ENCODE measurements at regions not wholly inside any gene's neighbourhood (a gene's known extent, or its start where the extent isn't known, plus 50 kb on each side); places are given as distances from the start of the nearest gene placed in this dataset.
"Not testable (repeated sequence)": the region's sequence is repeated elsewhere in the genome, so short reads cannot be mapped to it uniquely, and the experiment has no call there.

DNA sequence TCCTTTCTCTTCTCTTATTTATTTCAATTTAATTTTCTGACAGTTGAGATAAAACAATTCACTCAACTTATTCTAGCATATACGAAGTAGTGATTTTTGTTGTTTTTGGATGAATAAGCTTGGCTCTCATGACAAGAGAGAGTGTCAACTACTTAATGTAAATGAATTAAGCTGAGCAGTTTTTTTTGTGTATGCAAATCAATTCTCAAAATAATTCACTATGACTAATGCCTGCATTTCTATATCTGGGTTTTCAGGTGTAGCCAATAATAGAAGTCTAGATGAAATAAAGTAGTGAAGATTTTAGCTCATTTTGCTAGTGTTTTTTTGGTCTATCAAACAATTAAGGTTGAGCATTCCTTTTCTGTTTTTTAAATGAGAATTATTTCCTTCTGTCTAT is 1354.0 kb downstream of the CDH8 start:
- H3K27ac Mint-ChIP-seq: no peak overlapping the region
- no peak overlapping the region for H3K4me3 Mint-ChIP-seq
- no peaks in the 10 kb centered on the region for H3K4me1 Mint-ChIP-seq
- no peaks in the 10 kb centered on the region for H3K27me3 Mint-ChIP-seq
- ATAC-seq: no peak
- no peaks in the 10 kb centered on the region for H3K36me3 Mint-ChIP-seq (ENCODE audit: low read depth)
- peaks cover 3% of the 10 kb centered on the region for H3K9me3 ChIP-seq (ENCODE audit: control insufficient read depth, low read length, poor library complexity, severe bottlenecking)
- DNase-seq: no peak

GRCh38 chr16:60681043-60681442 is 1355.2 kb downstream of the CDH8 start:
- no peaks in the 10 kb centered on the region for H3K4me1 Mint-ChIP-seq
- DNase-seq: no peak
- no peak for ATAC-seq
- no peak overlapping the region for H3K27ac Mint-ChIP-seq
- H3K4me3 Mint-ChIP-seq: no peak overlapping the region
- no peaks in the 10 kb centered on the region for H3K36me3 Mint-ChIP-seq (ENCODE audit: low read depth)
- no peaks in the 10 kb centered on the region for H3K27me3 Mint-ChIP-seq
- H3K9me3 ChIP-seq (ENCODE audit: control insufficient read depth, low read length, poor library complexity, severe bottlenecking): no peaks in the 10 kb centered on the region

DNA sequence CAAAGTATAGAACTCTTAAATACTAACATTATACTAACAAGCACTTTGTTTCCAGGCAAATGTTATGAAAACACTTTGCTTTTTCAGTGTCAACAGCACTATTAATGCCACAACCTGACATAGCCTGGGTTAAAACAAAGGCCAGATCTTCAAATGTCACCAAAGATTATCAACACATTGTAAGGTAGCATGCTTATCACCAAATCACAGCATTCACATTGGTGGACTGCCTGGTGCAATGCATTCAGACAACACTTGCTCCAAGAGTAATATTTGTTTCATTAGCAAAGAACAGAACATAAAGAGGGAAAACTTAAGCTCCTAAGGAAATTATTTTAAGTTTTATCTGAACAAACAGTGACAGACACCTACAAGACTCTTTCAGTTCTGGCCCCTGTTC is 1361.2 kb downstream of the CDH8 start:
- no peaks in the 10 kb centered on the region for H3K36me3 Mint-ChIP-seq (ENCODE audit: low read depth)
- no peaks in the 10 kb centered on the region for H3K27me3 Mint-ChIP-seq
- no peak for DNase-seq
- H3K9me3 ChIP-seq (ENCODE audit: control insufficient read depth, low read length, poor library complexity, severe bottlenecking): no peaks in the 10 kb centered on the region
- ATAC-seq: no peak
- no peaks in the 10 kb centered on the region for H3K4me1 Mint-ChIP-seq
- no peak overlapping the region for H3K27ac Mint-ChIP-seq
- H3K4me3 Mint-ChIP-seq: no peak overlapping the region

GRCh38 chr16:60674241-60674640 is 1362.0 kb downstream of the CDH8 start:
- no peaks in the 10 kb centered on the region for H3K4me1 Mint-ChIP-seq
- H3K27me3 Mint-ChIP-seq: no peaks in the 10 kb centered on the region
- ATAC-seq (no peak), DNase-seq (no peak)
- H3K27ac Mint-ChIP-seq: no peak overlapping the region
- H3K36me3 Mint-ChIP-seq (ENCODE audit: low read depth): no peaks in the 10 kb centered on the region
- no peaks in the 10 kb centered on the region for H3K9me3 ChIP-seq (ENCODE audit: control insufficient read depth, low read length, poor library complexity, severe bottlenecking)
- H3K4me3 Mint-ChIP-seq: no peak overlapping the region

DNA sequence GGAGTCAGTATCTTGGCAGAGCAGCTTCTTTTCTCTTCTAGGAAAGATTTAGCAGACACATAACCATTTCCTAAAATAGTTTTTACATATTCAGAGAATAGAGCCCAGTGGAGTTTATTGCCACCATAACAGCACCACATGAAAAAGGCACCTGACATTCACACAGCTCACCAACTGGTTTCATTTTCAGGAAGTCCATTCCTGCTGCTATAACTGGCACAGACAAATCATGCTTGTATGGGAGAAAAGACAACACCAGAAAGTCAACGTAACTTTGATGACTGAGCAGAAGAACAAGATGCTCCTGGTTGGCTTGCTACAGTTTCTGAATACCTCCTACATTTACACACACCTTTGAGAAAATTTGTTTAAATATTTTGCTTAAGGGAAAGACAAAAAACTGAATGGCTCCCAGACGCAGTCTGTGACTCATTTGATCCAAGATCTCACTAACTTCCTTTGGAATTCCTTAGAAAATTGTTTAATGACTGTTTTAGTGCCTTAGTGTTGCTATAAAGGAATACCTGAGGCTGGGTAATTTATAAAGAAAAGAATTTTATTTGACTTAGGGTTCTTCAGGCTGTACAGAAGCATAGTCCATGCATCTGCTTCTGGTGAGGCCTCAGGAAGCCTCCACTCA is 1380.6 kb downstream of the CDH8 start:
- H3K27ac Mint-ChIP-seq: no peak overlapping the region
- H3K36me3 Mint-ChIP-seq (ENCODE audit: low read depth): no peaks in the 10 kb centered on the region
- DNase-seq: no peak

GRCh38 chr16:60651346-60651745 is 1384.9 kb downstream of the CDH8 start:
- H3K9me3 ChIP-seq (ENCODE audit: control insufficient read depth, low read length, poor library complexity, severe bottlenecking): no peaks in the 10 kb centered on the region
- no peaks in the 10 kb centered on the region for H3K4me1 Mint-ChIP-seq
- DNase-seq (no peak), ATAC-seq (no peak)
- H3K36me3 Mint-ChIP-seq (ENCODE audit: low read depth): no peaks in the 10 kb centered on the region
- no peaks in the 10 kb centered on the region for H3K27me3 Mint-ChIP-seq
- no peak overlapping the region for H3K27ac Mint-ChIP-seq
- H3K4me3 Mint-ChIP-seq: no peak overlapping the region

More for the DNA sequence above, 1380.6 kb downstream of the CDH8 start:
- no peaks in the 10 kb centered on the region for H3K27me3 Mint-ChIP-seq
- H3K4me3 Mint-ChIP-seq: no peak overlapping the region
- no peak for ATAC-seq
- H3K4me1 Mint-ChIP-seq: no peaks in the 10 kb centered on the region
- no peaks in the 10 kb centered on the region for H3K9me3 ChIP-seq (ENCODE audit: control insufficient read depth, low read length, poor library complexity, severe bottlenecking)

DNA sequence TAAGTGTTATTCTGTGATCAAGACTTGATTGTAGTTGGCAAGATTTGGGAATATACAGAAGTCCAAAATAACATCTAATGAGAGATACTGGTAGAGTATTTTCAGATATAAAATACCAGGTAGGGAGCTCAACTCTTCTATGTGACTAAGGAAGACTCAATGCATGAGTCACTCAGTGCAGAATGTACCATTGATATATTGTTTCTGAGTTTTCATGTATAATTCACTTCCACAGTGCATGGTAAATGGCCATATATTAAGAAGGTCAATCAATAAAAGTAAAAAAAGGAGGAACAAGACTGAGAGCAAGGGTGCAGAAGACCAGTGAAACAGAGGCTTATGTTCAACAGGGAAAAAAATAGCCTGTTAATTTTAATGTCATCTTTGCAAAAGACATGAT is 1387.9 kb downstream of the CDH8 start:
- DNase-seq (no peak), ATAC-seq (no peak)
- Mint-ChIP-seq H3K4me3 (no peak overlapping the region), H3K27ac (no peak overlapping the region), H3K27me3 (no peaks in the 10 kb centered on the region), H3K36me3 (ENCODE audit: low read depth) (no peaks in the 10 kb centered on the region), H3K4me1 (no peaks in the 10 kb centered on the region)
- no peaks in the 10 kb centered on the region for H3K9me3 ChIP-seq (ENCODE audit: control insufficient read depth, low read length, poor library complexity, severe bottlenecking)

DNA sequence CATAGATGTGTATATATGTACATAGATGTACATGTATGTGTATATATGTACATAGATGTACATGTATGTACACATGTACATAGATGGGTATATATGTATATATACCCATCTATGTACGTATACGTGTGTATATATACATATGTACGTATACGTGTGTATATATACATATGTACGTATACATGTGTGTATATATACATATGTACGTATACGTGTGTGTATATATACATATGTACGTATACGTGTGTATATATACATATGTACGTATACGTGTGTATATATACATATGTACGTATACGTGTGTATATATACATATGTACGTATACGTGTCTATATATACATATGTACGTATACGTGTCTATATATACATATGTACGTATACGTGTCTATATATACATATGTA is 1388.8 kb downstream of the CDH8 start:
- H3K4me1 Mint-ChIP-seq; H3K36me3 Mint-ChIP-seq (ENCODE audit: low read depth); H3K4me3 Mint-ChIP-seq; ATAC-seq; DNase-seq; H3K9me3 ChIP-seq (ENCODE audit: control insufficient read depth, low read length, poor library complexity, severe bottlenecking); H3K27me3 Mint-ChIP-seq; H3K27ac Mint-ChIP-seq: not testable (repeated sequence)

- Mint-ChIP-seq H3K4me3 (no peak overlapping the region), H3K36me3 (ENCODE audit: low read depth) (no peaks in the 10 kb centered on the region), H3K27me3 (no peaks in the 10 kb centered on the region), H3K27ac (no peak overlapping the region), H3K4me1 (no peaks in the 10 kb centered on the region)
- H3K9me3 ChIP-seq (ENCODE audit: control insufficient read depth, low read length, poor library complexity, severe bottlenecking): no peaks in the 10 kb centered on the region
- no peak for ATAC-seq
- DNase-seq: no peak
Observed at GRCh38 chr16:60646631-60647030, 1389.6 kb downstream of the CDH8 start.

DNA sequence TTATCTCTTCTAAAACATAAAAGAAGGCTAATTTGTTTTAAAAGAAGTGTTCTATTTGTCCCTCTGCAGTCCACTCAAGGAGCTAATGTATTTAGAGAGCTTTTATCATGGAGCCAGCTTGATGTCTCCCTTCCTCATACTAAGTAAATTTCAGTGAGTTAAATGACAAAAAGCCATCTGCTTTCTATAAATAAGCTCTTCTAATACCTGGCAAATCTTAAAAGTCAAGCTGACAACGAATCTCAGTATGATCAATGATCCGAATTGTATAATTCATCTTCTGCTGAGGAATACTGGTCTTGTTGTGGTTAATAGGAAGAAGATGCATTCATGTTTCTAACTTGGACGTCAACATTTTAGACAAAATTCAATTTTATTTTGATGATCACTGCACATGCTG is 1390.7 kb downstream of the CDH8 start:
- no peaks in the 10 kb centered on the region for H3K4me1 Mint-ChIP-seq
- ATAC-seq: no peak
- no peaks in the 10 kb centered on the region for H3K36me3 Mint-ChIP-seq (ENCODE audit: low read depth)
- no peak overlapping the region for H3K4me3 Mint-ChIP-seq
- H3K27me3 Mint-ChIP-seq: no peaks in the 10 kb centered on the region
- no peak overlapping the region for H3K27ac Mint-ChIP-seq
- no peak for DNase-seq
- no peaks in the 10 kb centered on the region for H3K9me3 ChIP-seq (ENCODE audit: control insufficient read depth, low read length, poor library complexity, severe bottlenecking)

GRCh38 chr16:60642956-60643355 is 1393.3 kb downstream of the CDH8 start:
- H3K27me3 Mint-ChIP-seq: no peaks in the 10 kb centered on the region
- DNase-seq (no peak), ATAC-seq (no peak)
- no peaks in the 10 kb centered on the region for H3K36me3 Mint-ChIP-seq (ENCODE audit: low read depth)
- no peaks in the 10 kb centered on the region for H3K9me3 ChIP-seq (ENCODE audit: control insufficient read depth, low read length, poor library complexity, severe bottlenecking)
- H3K27ac Mint-ChIP-seq: no peak overlapping the region
- H3K4me3 Mint-ChIP-seq: no peak overlapping the region
- no peaks in the 10 kb centered on the region for H3K4me1 Mint-ChIP-seq

DNA sequence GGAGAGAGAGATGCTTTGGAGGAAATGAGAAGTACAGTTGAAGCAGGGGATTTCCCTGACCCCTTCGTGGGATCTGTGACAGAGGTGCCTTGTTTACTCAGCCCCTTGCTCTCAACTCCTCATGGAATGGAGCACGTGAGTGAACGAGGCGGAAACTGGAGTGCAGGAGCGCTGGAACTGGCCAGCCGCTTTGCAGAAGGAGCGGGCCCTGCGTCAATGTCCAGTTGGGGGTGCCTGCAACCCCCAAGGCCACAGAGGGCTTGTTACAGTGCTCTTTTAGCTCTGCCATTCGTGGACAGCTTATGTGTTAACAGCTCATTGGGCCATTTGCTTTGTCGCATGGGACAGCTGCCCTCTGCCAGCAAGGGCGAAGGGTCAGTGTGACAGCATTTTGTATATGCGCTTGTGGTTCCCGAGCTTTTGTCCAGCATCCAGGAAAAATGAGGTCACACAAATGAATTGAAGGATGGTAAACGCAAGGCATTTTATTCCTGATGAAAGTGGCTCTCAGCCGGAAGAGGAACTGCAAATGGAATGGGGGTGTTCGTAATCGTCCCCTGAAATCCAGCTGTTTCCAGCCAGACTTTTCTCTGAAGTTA is 1395.1 kb downstream of the CDH8 start:
- Mint-ChIP-seq H3K4me3 (no peak overlapping the region), H3K4me1 (no peaks in the 10 kb centered on the region), H3K27me3 (no peaks in the 10 kb centered on the region), H3K36me3 (ENCODE audit: low read depth) (no peaks in the 10 kb centered on the region), H3K27ac (no peak overlapping the region)
- ATAC-seq (no peak), DNase-seq (no peak)
- H3K9me3 ChIP-seq (ENCODE audit: control insufficient read depth, low read length, poor library complexity, severe bottlenecking): no peaks in the 10 kb centered on the region

GRCh38 chr16:60640038-60640437 is 1396.2 kb downstream of the CDH8 start:
- Mint-ChIP-seq H3K36me3 (ENCODE audit: low read depth) (no peaks in the 10 kb centered on the region), H3K4me3 (no peak overlapping the region), H3K27me3 (no peaks in the 10 kb centered on the region), H3K4me1 (no peaks in the 10 kb centered on the region), H3K27ac (no peak overlapping the region)
- ATAC-seq (no peak), DNase-seq (no peak)
- H3K9me3 ChIP-seq (ENCODE audit: control insufficient read depth, low read length, poor library complexity, severe bottlenecking): no peaks in the 10 kb centered on the region

DNA sequence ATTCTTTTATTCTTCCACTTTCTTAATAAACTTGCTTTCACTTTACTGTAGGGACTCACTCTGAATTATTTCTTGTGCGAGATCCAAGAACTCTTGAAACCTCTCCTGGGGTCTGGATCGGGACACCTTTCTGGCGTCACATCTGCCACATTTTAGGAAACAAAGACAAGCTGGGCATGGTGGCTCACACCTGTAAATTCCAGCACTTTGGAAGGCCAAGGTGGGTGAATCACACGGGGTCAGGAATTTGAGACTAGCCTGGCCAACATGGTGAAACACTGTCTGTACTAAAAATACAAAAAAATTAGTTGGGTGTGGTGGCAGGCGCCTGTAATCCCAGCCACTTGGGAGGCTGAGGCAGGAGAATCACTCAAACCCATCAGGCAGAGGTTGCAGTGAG is 1399.6 kb downstream of the CDH8 start:
- not testable (repeated sequence) for H3K36me3 Mint-ChIP-seq (ENCODE audit: low read depth); H3K27me3 Mint-ChIP-seq; H3K9me3 ChIP-seq (ENCODE audit: control insufficient read depth, low read length, poor library complexity, severe bottlenecking); ATAC-seq; H3K4me3 Mint-ChIP-seq; DNase-seq; H3K27ac Mint-ChIP-seq; H3K4me1 Mint-ChIP-seq

Measured in T-helper 17 cell (primary cell).